HG03342 (cell line): ENCODE measurements at regions not wholly inside any gene's neighbourhood (a gene's known extent, or its start where the extent isn't known, plus 50 kb on each side); places are given as distances from the start of the nearest gene placed in this dataset.

Experiments used
- ATAC-seq: cut with Tn5 transposase; IDR thresholded peaks from one replicate; pipeline ENCODE4 v1.9.1; 2021; ENCODE audit warnings: mild to moderate bottlenecking, moderate library complexity; ENCODE audit not compliant: unreplicated experiment

- ATAC-seq = no peak
These were observed 1244.8 kb upstream of the SORCS1 start for GRCh38 chr10:108409306-108409705.

- no peak for ATAC-seq
These were observed 1239.6 kb upstream of the SORCS1 start for GRCh38 chr10:108404155-108404554.

- no peak for ATAC-seq
These were observed 1235.0 kb upstream of the SORCS1 start for GRCh38 chr10:108399465-108399864.

GRCh38 chr10:108393089-108393488 lies 1228.6 kb upstream of the SORCS1 start:
- no peak for ATAC-seq

- no peak for ATAC-seq
These were observed 1227.8 kb upstream of the SORCS1 start for GRCh38 chr10:108392286-108392685.

- ATAC-seq = no peak
These were observed 1224.2 kb upstream of the SORCS1 start for GRCh38 chr10:108388706-108389105.

- ATAC-seq = no peak
These were observed 1221.5 kb upstream of the SORCS1 start for GRCh38 chr10:108385963-108386362.

GRCh38 chr10:108384378-108384777 lies 1219.9 kb upstream of the SORCS1 start:
- ATAC-seq = no peak

- no peak for ATAC-seq
These were observed 1214.3 kb upstream of the SORCS1 start for GRCh38 chr10:108378779-108379178.

- ATAC-seq = no peak
These were observed 1211.2 kb upstream of the SORCS1 start for GRCh38 chr10:108375691-108376090.

- no peak for ATAC-seq
These were observed 1210.5 kb upstream of the SORCS1 start for GRCh38 chr10:108374991-108375390.

GRCh38 chr10:108365541-108365940 lies 1201.0 kb upstream of the SORCS1 start:
- ATAC-seq = no peak

GRCh38 chr10:108363576-108363975 lies 1199.1 kb upstream of the SORCS1 start:
- no peak for ATAC-seq

GRCh38 chr10:108362961-108363360 lies 1198.5 kb upstream of the SORCS1 start:
- ATAC-seq = no peak

GRCh38 chr10:108362296-108362695 lies 1197.8 kb upstream of the SORCS1 start:
- no peak for ATAC-seq

- no peak for ATAC-seq
These were observed 1195.7 kb upstream of the SORCS1 start for GRCh38 chr10:108360187-108360586.

GRCh38 chr10:108358912-108359311 lies 1194.4 kb upstream of the SORCS1 start:
- peak; percentile 68 for ATAC-seq

GRCh38 chr10:108352771-108353170 lies 1188.3 kb upstream of the SORCS1 start:
- ATAC-seq = no peak

- no peak for ATAC-seq
These were observed 1183.7 kb upstream of the SORCS1 start for GRCh38 chr10:108348215-108348614.

- ATAC-seq = no peak
These were observed 1181.6 kb upstream of the SORCS1 start for GRCh38 chr10:108346066-108346465.

GRCh38 chr10:108338146-108338545 lies 1173.6 kb upstream of the SORCS1 start:
- ATAC-seq = no peak

GRCh38 chr10:108336836-108337235 lies 1172.3 kb upstream of the SORCS1 start:
- ATAC-seq = no peak

- no peak for ATAC-seq
These were observed 1163.2 kb upstream of the SORCS1 start for GRCh38 chr10:108327706-108328105.
